ENCODE measurements at regions not wholly inside any gene's neighbourhood (a gene's known extent, or its start where the extent isn't known, plus 50 kb on each side); places are given as distances from the start of the nearest gene placed in this dataset.

DNA sequence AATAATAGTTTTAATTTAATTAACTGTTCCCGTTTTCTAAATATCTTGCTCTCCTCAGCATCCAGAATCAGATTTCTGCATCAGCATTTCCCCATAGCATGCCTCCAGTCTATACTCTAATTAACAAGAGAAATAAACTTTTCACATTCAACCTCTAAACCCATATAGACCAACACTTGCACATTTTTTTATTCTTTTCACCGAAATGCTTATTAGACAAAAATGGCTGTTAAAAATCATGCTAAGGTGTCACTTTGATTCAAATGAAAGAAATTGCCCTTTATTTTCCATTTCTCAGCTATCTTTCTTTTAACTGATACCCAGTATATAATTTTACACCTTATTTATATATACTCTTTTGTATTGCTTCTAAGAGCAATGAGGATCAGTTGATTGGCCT, 1107.1 kb upstream of the EPHA6 start:
- no peak overlapping the region for H3K4me3 ChIP-seq (ENCODE audit: low read depth, low read length, poor library complexity, severe bottlenecking)
- H3K27me3 ChIP-seq (replicated peaks; ENCODE audit: insufficient read depth, low read depth, low read length, poor library complexity): no peaks in the 10 kb centered on the region
- H3K9me3 ChIP-seq (ENCODE audit: low read depth, low read length, poor library complexity, severe bottlenecking): peaks cover 41% of the 10 kb centered on the region
- no peak for TF ChIP-seq EZH2 (IDR thresholded peaks at IDR 0.05; ENCODE audit: borderline replicate concordance, low read depth, low read length, poor library complexity, severe bottlenecking)
- TF ChIP-seq, protein P1, sequence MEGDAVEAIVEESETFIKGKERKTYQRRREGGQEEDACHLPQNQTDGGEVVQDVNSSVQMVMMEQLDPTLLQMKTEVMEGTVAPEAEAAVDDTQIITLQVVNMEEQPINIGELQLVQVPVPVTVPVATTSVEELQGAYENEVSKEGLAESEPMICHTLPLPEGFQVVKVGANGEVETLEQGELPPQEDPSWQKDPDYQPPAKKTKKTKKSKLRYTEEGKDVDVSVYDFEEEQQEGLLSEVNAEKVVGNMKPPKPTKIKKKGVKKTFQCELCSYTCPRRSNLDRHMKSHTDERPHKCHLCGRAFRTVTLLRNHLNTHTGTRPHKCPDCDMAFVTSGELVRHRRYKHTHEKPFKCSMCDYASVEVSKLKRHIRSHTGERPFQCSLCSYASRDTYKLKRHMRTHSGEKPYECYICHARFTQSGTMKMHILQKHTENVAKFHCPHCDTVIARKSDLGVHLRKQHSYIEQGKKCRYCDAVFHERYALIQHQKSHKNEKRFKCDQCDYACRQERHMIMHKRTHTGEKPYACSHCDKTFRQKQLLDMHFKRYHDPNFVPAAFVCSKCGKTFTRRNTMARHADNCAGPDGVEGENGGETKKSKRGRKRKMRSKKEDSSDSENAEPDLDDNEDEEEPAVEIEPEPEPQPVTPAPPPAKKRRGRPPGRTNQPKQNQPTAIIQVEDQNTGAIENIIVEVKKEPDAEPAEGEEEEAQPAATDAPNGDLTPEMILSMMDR (conservative IDR thresholded peaks at IDR 0.05; ENCODE audit: low read depth, low read length): no peak
- no peaks in the 10 kb centered on the region for H3K4me1 ChIP-seq (ENCODE audit: insufficient read depth, low read length, poor library complexity, severe bottlenecking)
- no peak overlapping the region for H3K27ac ChIP-seq (ENCODE audit: low read depth, low read length, poor library complexity, severe bottlenecking)
- BruUV-seq (replicated peaks): no TSS peak
- H3K36me3 ChIP-seq (ENCODE audit: insufficient read depth, low read length, poor library complexity, severe bottlenecking): no peaks in the 10 kb centered on the region
- POLR2A ChIA-PET (ENCODE audit: low non-redundant PET): no interaction called here
- intact Hi-C loops (cut with micrococcal nuclease; ENCODE audit: unreplicated experiment): no loop called here
- CTCF ChIA-PET: no interaction called here
- DNase-seq (ENCODE audit: low spot score): no peak

DNA sequence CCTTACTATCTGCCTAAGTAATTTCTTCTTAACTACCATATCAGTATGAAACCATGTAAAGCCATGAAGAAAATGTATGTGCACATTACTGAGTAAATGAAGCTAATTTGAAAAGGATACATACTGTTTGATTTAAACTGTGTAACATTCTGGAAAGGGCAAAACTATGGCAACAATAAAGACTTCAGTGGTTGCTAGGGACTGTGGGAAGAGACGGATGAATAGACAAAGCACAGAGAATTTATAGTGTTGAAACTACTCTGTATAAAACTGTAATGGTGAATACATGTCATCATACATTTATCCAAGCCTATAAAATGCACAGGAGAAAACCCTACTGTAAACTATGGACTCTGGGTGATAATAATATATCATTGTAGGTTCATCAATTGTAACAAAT, 1103.7 kb upstream of the EPHA6 start:
- Histone ChIP-seq H3K36me3 (ENCODE audit: insufficient read depth, low read length, poor library complexity, severe bottlenecking) (no peaks in the 10 kb centered on the region), H3K4me1 (ENCODE audit: insufficient read depth, low read length, poor library complexity, severe bottlenecking) (no peaks in the 10 kb centered on the region), H3K9me3 (ENCODE audit: low read depth, low read length, poor library complexity, severe bottlenecking) (peaks cover 21% of the 10 kb centered on the region), H3K4me3 (ENCODE audit: low read depth, low read length, poor library complexity, severe bottlenecking) (no peak overlapping the region), H3K27me3 (replicated peaks; ENCODE audit: insufficient read depth, low read depth, low read length, poor library complexity) (no peaks in the 10 kb centered on the region), H3K27ac (ENCODE audit: low read depth, low read length, poor library complexity, severe bottlenecking) (no peak overlapping the region)
- CTCF ChIA-PET: no interaction called here
- no peak for DNase-seq (ENCODE audit: low spot score)
- POLR2A ChIA-PET (ENCODE audit: low non-redundant PET): no interaction called here
- intact Hi-C loops (cut with micrococcal nuclease; ENCODE audit: unreplicated experiment): no loop called here
- no peak for TF ChIP-seq EZH2 (IDR thresholded peaks at IDR 0.05; ENCODE audit: borderline replicate concordance, low read depth, low read length, poor library complexity, severe bottlenecking)
- BruUV-seq (replicated peaks): no TSS peak

DNA sequence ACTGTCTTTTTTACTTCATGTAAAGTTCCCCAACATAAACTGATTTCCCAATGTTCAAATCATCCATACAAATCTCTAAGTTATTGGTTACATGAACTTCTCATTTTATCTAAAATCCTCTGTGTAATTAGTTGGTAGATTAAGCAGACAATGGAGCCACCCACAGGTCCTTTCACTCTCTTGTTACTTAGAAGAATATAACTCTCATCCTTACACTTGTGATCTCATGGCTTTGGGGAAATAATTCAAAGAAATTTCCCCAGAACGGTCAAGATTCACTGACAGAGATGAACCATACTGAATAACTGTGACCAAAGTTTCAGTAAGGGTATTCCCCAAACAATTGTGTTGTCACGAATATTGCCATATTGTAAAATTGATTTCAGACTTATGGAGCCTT, 1102.6 kb upstream of the EPHA6 start:
- no peaks in the 10 kb centered on the region for H3K36me3 ChIP-seq (ENCODE audit: insufficient read depth, low read length, poor library complexity, severe bottlenecking)

DNA sequence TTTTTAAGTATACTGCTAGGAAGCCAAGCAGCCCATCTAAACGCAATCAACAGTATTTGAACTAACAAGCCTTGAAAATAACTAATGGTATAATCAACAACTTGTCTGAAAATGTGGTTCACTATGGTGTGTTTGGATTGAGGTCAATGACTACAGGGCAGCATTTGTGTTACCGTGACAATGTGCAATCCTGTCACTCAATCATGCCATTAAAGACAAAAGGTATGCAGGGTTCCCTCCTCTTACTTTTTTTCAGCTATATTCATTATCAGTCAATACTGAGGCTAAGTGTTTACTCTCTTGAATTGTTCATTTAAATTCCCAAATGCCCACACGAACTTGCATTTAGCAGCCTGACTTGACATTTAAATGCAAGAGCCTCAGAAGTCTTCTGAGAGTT, 1099.3 kb upstream of the EPHA6 start:
- TF ChIP-seq, protein P1 (conservative IDR thresholded peaks at IDR 0.05; ENCODE audit: low read depth, low read length): no peak
- TF ChIP-seq EZH2 (IDR thresholded peaks at IDR 0.05; ENCODE audit: borderline replicate concordance, low read depth, low read length, poor library complexity, severe bottlenecking): no peak
- Histone ChIP-seq H3K27ac (ENCODE audit: low read depth, low read length, poor library complexity, severe bottlenecking) (no peak overlapping the region), H3K4me1 (ENCODE audit: insufficient read depth, low read length, poor library complexity, severe bottlenecking) (no peaks in the 10 kb centered on the region), H3K9me3 (ENCODE audit: low read depth, low read length, poor library complexity, severe bottlenecking) (peaks cover 17% of the 10 kb centered on the region), H3K27me3 (replicated peaks; ENCODE audit: insufficient read depth, low read depth, low read length, poor library complexity) (no peaks in the 10 kb centered on the region), H3K36me3 (ENCODE audit: insufficient read depth, low read length, poor library complexity, severe bottlenecking) (no peaks in the 10 kb centered on the region), H3K4me3 (ENCODE audit: low read depth, low read length, poor library complexity, severe bottlenecking) (no peak overlapping the region)
- intact Hi-C loops (cut with micrococcal nuclease; ENCODE audit: unreplicated experiment): no loop called here
- ChIA-PET POLR2A (ENCODE audit: low non-redundant PET) (no interaction called here), CTCF (no interaction called here)
- no peak for DNase-seq (ENCODE audit: low spot score)
- BruUV-seq (replicated peaks): no TSS peak

More for the DNA sequence above, 1102.6 kb upstream of the EPHA6 start:
- CTCF ChIA-PET: no interaction called here
- intact Hi-C loops (cut with micrococcal nuclease; ENCODE audit: unreplicated experiment): no loop called here
- H3K9me3 ChIP-seq (ENCODE audit: low read depth, low read length, poor library complexity, severe bottlenecking): peaks cover 28% of the 10 kb centered on the region
- TF ChIP-seq, protein P1 (conservative IDR thresholded peaks at IDR 0.05; ENCODE audit: low read depth, low read length): no peak
- TF ChIP-seq EZH2 (IDR thresholded peaks at IDR 0.05; ENCODE audit: borderline replicate concordance, low read depth, low read length, poor library complexity, severe bottlenecking): no peak
- no peaks in the 10 kb centered on the region for H3K27me3 ChIP-seq (replicated peaks; ENCODE audit: insufficient read depth, low read depth, low read length, poor library complexity)
- BruUV-seq (replicated peaks): no TSS peak
- H3K4me3 ChIP-seq (ENCODE audit: low read depth, low read length, poor library complexity, severe bottlenecking): no peak overlapping the region
- no peaks in the 10 kb centered on the region for H3K4me1 ChIP-seq (ENCODE audit: insufficient read depth, low read length, poor library complexity, severe bottlenecking)
- POLR2A ChIA-PET (ENCODE audit: low non-redundant PET): no interaction called here
- DNase-seq (ENCODE audit: low spot score): no peak
- H3K27ac ChIP-seq (ENCODE audit: low read depth, low read length, poor library complexity, severe bottlenecking): no peak overlapping the region

Measured in A673 (cell line).